ENCODE measurements at regions not wholly inside any gene's neighbourhood (a gene's known extent, or its start where the extent isn't known, plus 50 kb on each side); places are given as distances from the start of the nearest gene placed in this dataset.

GRCh38 chr6:102553214-102553613 is 1159.7 kb downstream of the GRIK2 start:
- intact Hi-C loops (cut with DNase I; ENCODE audit: low total_unique reads), result no loop called here
- Histone ChIP-seq H3K36me3 (no peaks in the 10 kb centered on the region), H3K4me1 (no peaks in the 10 kb centered on the region), H3K27ac (no peak overlapping the region), H3K4me3 (no peak overlapping the region), H3K9me3 (no peaks in the 10 kb centered on the region), H3K27me3 (no peaks in the 10 kb centered on the region)
- DNase-seq, result no peak
- no peak for TF ChIP-seq CTCF (IDR thresholded peaks at IDR 0.05)
- TF ChIP-seq EP300 (IDR thresholded peaks at IDR 0.05), result no peak
- no peak for TF ChIP-seq POLR2A (IDR thresholded peaks at IDR 0.05)
- TF ChIP-seq POLR2AphosphoS5 (IDR thresholded peaks at IDR 0.05), result no peak

GRCh38 chr6:102549221-102549874 is 1155.8 kb downstream of the GRIK2 start:
- peaks cover 0 to 5% (median 0%) of the 10 kb centered on the region in 4 donors for H3K9me3 ChIP-seq
- H3K36me3 ChIP-seq, result no peaks in the 10 kb centered on the region
- no peak overlapping the region for H3K4me3 ChIP-seq
- H3K27ac ChIP-seq, result no peak overlapping the region
- TF ChIP-seq EP300 (IDR thresholded peaks at IDR 0.05), result no peak
- TF ChIP-seq POLR2A (IDR thresholded peaks at IDR 0.05), result no peak
- no peak for TF ChIP-seq POLR2AphosphoS5 (IDR thresholded peaks at IDR 0.05)
- no peak for TF ChIP-seq CTCF (IDR thresholded peaks at IDR 0.05)
- H3K27me3 ChIP-seq, result no peaks in the 10 kb centered on the region
- intact Hi-C loops (cut with DNase I; ENCODE audit: low total_unique reads), result no loop called here
- no peak for DNase-seq
- 60 to 78% (median 73%) methylated on average over 6 of the region's 6 CpGs for WGBS, 5 donors
- no peaks in the 10 kb centered on the region for H3K4me1 ChIP-seq

GRCh38 chr6:102525336-102525735 is 1131.8 kb downstream of the GRIK2 start:
- Histone ChIP-seq H3K36me3 (no peaks in the 10 kb centered on the region), H3K4me3 (no peak overlapping the region), H3K9me3 (no peaks in the 10 kb centered on the region), H3K27ac (no peak overlapping the region), H3K4me1 (no peaks in the 10 kb centered on the region), H3K27me3 (no peaks in the 10 kb centered on the region)
- DNase-seq, result no peak
- TF ChIP-seq EP300 (IDR thresholded peaks at IDR 0.05) (no peak), POLR2A (IDR thresholded peaks at IDR 0.05) (no peak), CTCF (IDR thresholded peaks at IDR 0.05) (no peak), POLR2AphosphoS5 (IDR thresholded peaks at IDR 0.05) (no peak)
- 60 to 75% (median 69%) methylated on average over 2 of the region's 2 CpGs for WGBS, 5 donors
- intact Hi-C loops (cut with DNase I; ENCODE audit: low total_unique reads), result no loop called here

- WGBS, 5 donors, result 55 to 80% (median 74%) methylated on average over 2 of the region's 2 CpGs
- H3K27me3 ChIP-seq, result no peaks in the 10 kb centered on the region
- no peaks in the 10 kb centered on the region for H3K4me1 ChIP-seq
- H3K9me3 ChIP-seq, result no peaks in the 10 kb centered on the region
- H3K27ac ChIP-seq, result no peak overlapping the region
- no peak for DNase-seq
- H3K4me3 ChIP-seq, result no peak overlapping the region
- H3K36me3 ChIP-seq, result no peaks in the 10 kb centered on the region
- TF ChIP-seq POLR2A (IDR thresholded peaks at IDR 0.05) (no peak), POLR2AphosphoS5 (IDR thresholded peaks at IDR 0.05) (no peak)
- intact Hi-C loops (cut with DNase I; ENCODE audit: low total_unique reads), result no loop called here
Observed at GRCh38 chr6:102520966-102521365, 1127.5 kb downstream of the GRIK2 start.

- no peaks in the 10 kb centered on the region for H3K9me3 ChIP-seq
- intact Hi-C loops (cut with DNase I; ENCODE audit: low total_unique reads), result no loop called here
- H3K4me1 ChIP-seq, result no peaks in the 10 kb centered on the region
- H3K27me3 ChIP-seq, result no peaks in the 10 kb centered on the region
- TF ChIP-seq POLR2A (IDR thresholded peaks at IDR 0.05) (no peak), EP300 (IDR thresholded peaks at IDR 0.05) (no peak), CTCF (IDR thresholded peaks at IDR 0.05) (no peak), POLR2AphosphoS5 (IDR thresholded peaks at IDR 0.05) (no peak)
- 73 to 89% (median 85%) methylated on average over 3 of the region's 3 CpGs for WGBS, 5 donors
- H3K36me3 ChIP-seq, result no peaks in the 10 kb centered on the region
- H3K27ac ChIP-seq, result no peak overlapping the region
- no peak for DNase-seq
- no peak overlapping the region for H3K4me3 ChIP-seq
Observed at GRCh38 chr6:102517506-102517905, 1124.0 kb downstream of the GRIK2 start.
